VCaP (cell line): ENCODE measurements at regions not wholly inside any gene's neighbourhood (a gene's known extent, or its start where the extent isn't known, plus 50 kb on each side); places are given as distances from the start of the nearest gene placed in this dataset.

ENCODE experiments used
- H3K27ac ChIP-seq: fragments of 450-650 bp; 2 replicates; pipeline ENCODE4 v1.5.1; 2017
- CTCF ChIP-seq: fragments of 450-650 bp; conservative IDR thresholded peaks from 2 replicates; pipeline ENCODE4 v1.5.1; 2017; ENCODE audit warnings: mild to moderate bottlenecking, moderate library complexity

DNA sequence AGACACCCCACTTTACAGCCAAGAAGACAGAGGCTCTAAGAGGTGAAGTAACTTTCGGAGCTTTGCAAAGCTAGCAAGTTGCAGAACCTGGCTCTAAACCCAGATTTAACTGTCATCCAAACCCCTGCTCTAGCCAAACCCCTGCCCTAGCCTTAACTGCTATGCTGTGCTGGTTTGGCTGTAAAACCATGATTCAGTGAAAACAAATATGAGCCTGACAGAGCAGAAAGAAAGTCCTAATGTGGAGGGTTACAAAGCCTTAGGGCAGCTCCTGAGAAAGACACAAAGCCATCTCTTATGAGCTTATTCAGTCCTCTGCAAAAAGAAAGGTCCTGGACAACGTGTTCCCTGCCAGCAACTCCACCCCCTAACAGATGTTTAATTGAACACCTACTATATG lies 172.8 kb downstream of the KATNAL1 start:
- no peak overlapping the region for H3K27ac ChIP-seq

DNA sequence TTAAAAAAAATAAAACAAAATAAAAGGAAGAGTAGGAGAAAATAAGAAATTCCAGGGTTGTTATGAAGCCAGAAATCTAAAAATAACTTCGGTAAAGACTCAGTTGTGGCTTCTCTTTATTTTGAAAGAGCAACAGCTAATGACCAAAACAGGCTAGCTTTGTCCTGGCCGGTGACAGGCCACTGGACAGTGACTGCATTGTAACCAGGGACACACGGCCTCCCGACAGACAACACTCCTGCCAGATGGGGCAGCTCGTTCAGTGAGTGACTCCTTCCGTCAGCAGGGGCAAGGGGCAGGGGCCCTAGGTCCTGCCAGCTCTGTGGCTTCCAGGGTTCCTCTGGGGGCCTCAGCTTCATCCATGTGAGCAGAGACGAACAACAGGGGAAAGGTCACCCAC lies 173.4 kb downstream of the KATNAL1 start:
- TF ChIP-seq CTCF = no peak
- no peak overlapping the region for H3K27ac ChIP-seq

More for the DNA sequence above, 172.8 kb downstream of the KATNAL1 start:
- no peak for TF ChIP-seq CTCF

DNA sequence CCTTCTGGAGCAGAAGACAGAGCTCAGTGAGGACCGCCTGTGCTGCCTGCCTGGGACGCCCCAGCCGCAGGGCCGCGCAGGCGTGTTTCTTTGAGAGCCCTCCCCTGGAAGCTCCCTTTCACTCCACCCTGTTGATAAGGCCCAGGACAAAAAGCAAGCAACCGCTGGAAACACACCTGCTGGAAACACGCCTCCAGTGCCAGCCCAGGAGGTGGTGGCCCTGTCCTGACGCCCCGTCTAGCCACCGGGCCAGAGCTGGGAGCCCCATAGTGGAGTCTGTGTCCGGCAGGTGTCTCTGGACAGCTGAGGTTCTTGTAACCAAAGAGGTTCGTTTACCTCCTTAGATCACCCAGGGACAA lies 173.8 kb downstream of the KATNAL1 start:
- no peak overlapping the region for H3K27ac ChIP-seq
- no peak for TF ChIP-seq CTCF

GRCh38 chr13:30132623-30133553 lies 174.5 kb downstream of the KATNAL1 start:
- no peak overlapping the region for H3K27ac ChIP-seq
- TF ChIP-seq CTCF = peak; percentile 91

- no peak overlapping the region for H3K27ac ChIP-seq
- no peak for TF ChIP-seq CTCF
These were observed 177.9 kb downstream of the KATNAL1 start for GRCh38 chr13:30129411-30129810.

- H3K27ac ChIP-seq = no peak overlapping the region
These were observed 178.8 kb downstream of the KATNAL1 start for GRCh38 chr13:30128591-30128990.

DNA sequence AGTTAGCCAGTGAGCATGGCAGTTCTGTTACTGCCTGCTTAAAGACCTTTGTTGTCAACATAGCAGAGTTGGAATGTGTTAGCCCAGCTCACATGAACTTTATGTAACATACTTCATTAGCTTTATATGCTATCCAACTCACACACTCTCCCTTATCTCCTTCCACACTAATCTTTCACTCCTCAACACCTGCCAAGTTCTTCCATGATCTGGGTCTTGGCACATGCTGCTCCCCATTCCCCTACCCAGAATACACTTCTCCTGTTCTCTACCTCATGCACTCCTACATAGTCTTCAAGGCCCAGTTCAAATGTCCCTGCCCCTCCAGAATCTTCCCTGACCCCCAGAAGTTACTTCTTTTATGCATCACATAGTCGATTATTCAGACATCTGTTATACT lies 179.3 kb downstream of the KATNAL1 start:
- no peak for TF ChIP-seq CTCF
- H3K27ac ChIP-seq = no peak overlapping the region

More at GRCh38 chr13:30128591-30128990, 178.8 kb downstream of the KATNAL1 start:
- no peak for TF ChIP-seq CTCF
